Fibroblast of peridontal ligament (primary cell): ENCODE measurements at regions not wholly inside any gene's neighbourhood (a gene's known extent, or its start where the extent isn't known, plus 50 kb on each side); places are given as distances from the start of the nearest gene placed in this dataset.
"Not testable (repeated sequence)": the region's sequence is repeated elsewhere in the genome, so short reads cannot be mapped to it uniquely, and the experiment has no call there.

Experiments used
- DNase-seq: peaks from one replicate; pipeline ENCODE4 v3.0.0-alpha.2; 2010; ENCODE audit errors: extremely low read depth

DNA sequence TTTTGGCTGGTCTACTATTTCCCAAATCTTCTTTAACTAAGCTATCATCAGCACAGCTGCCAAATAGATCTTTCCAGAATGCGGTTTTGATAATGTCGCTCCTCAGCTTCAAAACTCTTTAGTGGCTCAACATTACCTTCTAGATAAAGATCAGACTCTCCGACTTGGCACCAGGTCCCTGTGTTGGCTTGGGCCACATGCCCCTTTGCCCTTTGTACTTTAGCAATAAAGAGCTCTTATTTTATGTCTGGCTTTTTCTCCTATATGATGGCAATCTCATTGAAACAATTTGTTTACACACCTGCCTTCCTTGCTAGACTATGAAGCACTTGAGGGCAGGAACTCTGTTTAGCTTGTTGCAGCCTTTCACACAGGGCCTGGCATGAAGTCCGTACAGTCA, 128.9 kb upstream of the GATA6 start:
- no peak for DNase-seq

DNA sequence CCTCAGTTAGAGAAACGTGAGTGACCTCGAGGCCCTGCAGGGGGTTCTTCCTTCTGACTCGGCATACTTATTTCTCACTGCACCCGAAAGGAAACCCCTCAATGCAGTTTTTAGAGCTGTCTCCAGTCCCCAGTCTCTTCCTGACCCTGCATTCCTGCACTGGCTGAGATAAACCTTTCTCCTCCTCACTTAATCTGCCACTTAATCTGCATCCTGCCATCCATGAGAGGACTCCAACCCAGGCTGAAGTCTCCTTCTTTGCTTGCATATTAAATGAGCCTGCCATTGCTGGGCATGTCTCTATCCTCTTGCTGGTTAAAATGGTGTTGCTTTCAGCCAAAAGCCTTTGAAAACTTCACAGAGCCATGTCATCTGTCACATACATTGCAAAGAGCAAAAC, 125.6 kb upstream of the GATA6 start:
- DNase-seq: no peak

DNA sequence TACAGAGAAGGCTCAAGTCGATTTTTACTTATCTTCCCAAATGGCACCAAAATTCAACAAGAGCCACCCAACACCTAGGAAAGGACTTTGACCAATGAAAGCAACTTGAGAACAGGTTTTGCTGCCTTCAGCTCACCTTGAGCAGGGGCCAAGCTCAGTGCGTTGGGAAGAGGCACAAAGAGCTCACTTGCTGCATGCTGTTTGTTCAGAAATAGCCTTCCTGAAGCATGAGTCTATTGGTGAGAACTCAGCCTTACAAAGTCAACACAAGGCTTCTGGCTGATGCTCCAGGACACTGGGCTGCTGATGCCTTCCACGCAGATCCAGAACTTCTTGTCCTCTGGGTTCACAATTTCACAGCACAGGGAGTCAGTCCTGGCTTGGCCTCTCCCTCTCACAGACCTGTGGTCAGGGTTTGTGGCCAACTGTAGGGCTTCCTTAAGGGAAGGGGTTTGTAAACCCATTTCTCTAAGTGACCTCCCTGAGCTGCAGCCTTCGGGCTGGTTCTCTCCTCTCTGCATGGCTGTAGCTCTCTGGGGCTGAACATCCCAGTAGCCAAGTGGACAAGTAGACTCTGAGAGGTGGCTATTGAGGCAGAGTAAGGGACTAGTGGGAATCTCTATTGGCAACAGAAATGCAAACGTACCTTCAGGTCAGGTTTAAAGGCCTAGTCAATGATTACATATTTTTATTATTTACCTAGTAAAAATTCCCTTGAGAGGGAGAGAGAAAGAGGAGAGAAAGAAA, 124.7 kb upstream of the GATA6 start:
- DNase-seq: no peak

DNA sequence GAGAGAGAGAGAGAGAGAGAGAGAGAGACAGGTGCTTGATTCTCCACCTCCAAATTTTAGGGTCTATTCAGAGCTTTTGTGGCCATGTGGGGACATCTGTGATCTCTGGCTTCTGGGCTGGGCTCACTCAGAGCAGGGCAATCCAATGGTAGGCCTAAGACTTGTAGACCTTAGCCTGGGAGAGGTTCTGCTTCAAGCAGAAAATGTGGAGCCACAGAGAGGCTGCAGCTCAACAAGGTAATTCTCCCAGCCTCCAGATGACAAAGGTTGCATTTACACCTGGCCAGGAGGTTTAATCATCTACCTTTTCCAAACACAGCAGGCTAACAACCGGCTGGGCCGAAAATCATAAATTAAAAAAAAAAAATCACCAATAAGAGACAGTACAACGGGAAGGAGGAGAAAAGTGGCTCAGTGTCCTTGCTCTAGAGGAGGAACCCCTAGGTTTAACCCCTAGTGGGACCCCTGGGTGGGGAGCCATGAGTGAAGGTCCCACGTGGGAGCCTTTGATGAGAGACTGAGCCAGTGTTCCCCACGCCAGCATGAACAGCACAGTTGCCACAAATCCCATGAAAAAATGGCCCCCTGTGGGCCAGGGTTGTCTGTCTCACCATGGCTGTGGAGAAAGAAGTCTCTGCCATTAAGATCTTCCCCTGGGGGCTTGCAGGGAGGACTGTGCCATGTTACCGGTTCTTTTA, 124.0 kb upstream of the GATA6 start:
- no peak for DNase-seq

DNA sequence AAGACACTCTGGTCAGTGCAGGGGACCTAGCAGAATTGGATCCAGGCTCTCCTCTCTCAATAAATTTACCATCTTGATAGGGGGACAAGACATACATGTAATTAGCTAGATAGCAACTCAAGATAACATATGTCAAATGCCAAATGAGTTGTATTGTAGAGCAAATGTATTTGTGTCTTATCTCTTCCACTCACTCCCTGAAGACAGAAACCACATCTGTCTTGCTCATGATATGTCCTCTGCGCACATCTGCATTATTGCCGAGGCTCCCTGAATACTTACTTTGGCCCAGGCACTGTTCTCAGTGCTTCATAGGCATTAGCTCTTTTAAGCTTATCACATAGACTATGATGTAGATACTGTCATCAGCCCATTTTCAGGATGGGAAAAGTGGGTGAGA, 122.9 kb upstream of the GATA6 start:
- no peak for DNase-seq

DNA sequence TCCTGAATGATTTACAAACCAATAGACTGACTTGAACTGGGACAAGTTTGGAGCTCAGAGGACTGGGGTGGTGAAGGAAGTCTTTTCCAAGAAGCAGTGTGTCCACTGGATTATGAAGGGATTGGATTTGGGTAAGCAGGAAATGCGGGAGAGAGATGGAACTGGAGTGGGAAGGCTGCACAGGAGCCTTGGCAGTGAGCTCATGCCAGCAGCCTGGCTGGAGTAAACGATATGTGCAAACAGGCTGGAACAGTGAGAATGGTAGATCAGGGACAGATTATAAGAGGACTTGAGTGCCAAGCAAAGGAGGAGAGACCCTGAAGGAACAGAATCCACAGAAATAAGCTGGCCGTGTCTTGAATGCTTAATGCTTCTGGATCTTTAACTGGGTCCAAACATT, 121.9 kb upstream of the GATA6 start:
- DNase-seq: no peak

DNA sequence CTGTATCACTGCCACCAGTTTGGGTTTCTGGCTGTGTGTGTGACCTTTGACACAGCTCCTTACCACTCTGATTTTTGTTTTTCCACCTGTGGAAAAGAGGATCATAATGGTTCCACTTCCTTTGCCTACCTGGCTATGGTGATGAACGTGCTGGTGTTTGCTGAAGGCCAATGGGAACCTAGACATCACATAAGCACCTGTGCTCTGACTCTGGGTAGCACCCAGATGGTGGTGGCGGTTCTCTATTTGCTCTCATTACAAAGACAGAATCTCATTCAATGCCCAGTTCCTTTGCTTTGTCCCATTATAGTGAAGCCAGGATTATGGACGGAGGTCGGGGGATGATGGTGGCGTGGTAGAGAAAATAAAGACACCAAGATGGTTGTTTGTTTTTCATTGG, 121.2 kb upstream of the GATA6 start:
- no peak for DNase-seq

DNA sequence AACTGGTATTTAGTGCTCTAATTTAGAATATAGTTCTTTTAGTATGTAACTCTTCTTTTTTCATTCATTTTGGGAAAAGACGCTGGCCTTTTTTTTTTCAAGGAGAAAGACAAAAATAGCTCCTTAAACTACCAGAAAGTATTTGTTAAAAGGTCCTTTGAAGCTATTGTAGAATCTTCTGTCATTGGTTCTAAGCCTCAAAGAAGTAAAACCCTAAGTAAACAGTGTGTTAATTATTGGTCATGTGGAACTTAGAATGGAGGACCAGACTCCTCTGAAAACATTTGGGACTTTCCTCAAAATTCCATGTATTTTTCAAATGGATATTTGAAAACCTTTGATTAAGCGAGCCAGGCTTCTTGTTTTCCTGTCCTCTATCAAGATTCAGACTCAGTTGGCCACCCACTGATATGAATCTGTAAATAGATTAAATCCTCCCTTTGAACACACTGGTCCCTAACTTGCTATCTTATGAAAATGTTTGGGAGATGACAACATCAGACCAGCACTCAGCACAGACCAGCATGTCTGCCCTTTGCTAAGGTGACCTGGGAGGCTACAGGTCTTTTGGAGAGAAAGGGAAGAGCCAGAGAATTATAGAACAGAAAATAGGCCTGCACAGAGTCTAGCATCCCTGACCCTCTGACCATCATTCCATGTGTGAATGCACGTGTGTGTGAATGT, 120.3 kb upstream of the GATA6 start:
- DNase-seq: no peak

DNA sequence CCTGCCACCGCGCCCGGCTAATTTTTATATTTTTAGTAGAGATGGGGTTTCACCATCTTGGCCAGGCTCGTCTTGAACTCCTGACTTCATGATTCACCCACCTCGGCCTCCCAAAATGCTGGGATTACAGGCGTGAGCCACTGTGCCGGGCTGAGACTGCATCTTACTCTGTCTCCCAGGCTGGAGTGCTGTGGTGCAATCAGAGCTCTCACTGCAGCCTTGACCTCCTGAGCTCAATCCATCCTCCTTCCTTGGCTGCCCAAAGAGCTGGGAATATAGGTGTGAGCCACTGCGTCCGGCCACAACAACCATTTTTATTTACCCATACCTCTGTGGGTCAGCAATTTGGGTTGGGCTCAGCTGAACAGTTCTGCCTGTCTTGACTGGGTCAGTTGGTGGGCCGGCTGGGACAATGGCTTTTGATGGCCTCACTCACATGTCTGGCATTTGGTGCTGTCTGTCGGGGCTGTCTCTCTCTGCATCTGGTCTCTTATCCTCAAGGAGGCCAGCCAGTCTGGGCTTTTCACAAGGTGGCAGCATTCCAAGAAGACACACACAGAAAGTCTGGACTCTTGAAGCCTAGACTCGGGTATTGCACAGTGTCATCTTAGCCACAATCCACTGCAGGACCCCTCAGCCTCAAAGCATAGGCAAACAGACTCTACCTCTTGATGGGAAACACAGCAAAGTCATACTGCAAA, 116.8 kb upstream of the GATA6 start:
- no peak for DNase-seq

DNA sequence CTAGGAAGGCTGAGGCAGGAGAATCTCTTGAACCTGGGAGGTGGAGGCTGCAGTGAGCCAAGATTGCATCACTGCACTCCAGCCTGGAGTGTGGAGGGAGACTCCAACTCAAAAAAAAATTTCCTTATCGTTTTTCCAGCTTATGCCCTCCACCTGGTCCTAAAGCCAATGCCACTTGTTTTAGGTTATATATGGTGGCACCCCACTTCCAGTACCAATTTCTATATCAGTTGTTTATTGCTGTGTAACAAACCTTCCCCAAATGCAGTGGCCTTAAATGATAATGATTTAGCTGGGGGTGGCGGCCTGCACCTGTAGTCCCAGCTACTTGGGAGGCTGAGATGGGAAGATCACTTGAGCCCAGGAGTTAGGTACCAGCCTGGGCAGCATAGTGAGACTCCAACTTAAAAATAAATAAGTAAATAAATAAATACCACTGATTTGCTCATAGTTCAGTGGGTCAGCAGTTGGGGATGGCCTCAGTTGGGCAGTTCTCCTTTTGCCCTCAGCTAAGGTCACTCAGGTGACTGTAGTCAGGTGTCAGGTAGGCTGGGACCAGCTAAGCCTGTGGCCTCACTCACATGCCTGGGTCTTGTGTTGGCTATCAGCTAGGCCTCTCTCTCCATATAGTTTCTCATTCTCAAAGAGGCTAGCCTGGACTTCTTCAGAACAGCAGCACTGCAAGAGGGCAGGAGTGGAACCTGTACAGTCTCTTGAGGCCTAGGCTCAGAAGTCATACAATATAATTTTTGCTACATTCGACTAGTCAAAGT, 113.7 kb upstream of the GATA6 start:
- DNase-seq: no peak

DNA sequence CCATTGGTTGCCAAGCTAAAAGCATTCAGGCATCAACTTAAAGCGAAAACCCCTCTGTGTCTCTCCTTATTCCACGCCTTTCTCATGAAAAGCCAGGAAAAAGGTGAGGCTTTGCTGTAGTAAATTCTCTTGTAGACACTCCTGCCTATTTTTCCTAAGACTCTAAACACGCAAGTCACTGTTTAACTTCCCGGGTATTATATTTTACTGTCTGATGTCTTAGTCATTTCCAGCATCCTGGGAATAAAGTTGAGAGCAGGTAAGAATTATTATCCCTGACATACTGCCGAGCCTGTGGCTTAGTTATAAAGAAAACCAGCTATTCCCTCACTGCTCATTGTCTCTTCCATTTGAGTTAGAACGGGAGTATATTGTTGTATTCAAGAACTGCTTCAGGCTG, 112.4 kb upstream of the GATA6 start:
- no peak for DNase-seq

DNA sequence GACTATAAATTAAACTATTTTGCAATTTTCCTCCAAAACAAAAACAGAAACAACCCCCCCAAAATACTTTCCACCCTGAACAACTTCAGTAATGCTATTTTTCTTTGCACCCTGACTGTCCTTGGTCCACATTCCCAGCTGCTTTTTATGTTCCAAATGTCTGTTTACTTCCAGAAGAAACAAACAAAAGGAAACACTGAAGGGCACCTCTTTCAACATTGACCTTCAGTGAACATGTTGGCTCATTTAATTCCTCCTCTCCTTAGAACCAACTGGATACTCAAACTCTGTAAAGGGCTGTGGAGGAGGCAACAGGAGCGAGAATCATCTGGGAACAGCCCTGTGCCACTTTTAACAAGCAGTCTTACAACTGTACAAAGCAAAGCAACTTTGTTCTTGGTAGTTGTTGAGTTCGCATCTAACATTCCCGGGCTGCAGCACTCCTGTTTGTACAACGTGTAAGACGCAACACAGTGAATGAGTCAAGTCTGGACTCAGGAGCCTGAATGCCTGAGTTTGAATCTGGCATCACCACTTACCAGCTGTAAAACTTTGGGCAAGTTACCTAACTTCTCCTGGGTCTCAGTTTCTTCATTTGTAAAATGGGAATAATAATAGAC, 111.4 kb upstream of the GATA6 start:
- no peak for DNase-seq

DNA sequence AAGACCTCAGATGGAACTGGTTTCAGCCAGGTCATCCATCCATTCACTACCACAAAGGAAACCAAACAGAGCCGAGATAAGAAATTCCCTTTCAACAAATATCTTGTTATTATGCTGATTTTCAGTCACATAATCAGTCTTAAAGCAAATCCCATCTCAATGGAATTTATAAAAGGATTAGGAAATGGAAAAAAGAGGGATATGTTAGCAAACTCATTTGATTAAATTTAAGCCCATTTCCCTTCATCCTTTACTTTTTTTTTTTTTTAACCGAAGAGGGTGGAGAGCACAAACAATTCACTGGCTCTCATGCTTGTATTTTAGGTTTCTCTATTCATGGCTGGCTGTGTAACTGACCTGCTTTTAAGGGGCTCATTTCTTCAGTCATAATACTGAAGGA, 109.0 kb upstream of the GATA6 start:
- DNase-seq: no peak

DNA sequence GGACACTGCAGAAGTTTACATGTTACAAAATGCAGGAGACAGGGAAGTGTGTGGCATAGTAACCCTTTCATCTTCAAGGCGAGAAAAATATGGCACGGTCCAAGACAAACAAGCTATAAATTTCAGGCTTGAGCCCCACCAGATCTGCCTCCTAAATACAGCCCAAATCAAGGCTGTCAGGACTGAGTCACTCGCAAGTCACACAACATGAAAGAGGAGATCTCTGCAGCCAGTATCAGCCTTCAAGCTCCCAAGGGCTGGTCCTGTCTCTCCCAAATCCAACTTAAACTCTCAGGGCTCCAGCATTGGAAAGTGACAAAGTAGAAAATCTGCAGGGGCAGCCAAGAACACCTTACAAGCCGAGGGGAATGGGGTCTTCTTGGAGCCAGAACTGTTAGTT, 106.3 kb upstream of the GATA6 start:
- DNase-seq: no peak

DNA sequence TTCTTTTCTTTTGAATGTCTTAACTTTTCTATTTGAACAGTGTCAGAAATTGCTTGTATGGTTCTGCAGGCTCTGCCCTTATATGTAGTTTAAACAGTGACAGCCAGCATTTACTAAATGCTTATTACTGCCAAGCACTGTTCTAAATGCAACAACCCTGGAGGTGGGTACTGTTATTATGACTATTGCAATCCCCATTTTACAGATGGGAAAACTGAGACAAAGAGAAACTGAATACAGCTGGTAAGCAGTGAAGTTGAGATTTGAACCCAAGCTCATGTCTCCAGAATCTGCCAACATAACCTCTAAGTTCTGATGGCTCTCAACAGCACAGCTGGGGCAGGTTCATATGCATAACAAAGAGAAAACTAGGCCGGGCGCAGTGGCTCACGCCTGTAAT, 105.7 kb upstream of the GATA6 start:
- no peak for DNase-seq

DNA sequence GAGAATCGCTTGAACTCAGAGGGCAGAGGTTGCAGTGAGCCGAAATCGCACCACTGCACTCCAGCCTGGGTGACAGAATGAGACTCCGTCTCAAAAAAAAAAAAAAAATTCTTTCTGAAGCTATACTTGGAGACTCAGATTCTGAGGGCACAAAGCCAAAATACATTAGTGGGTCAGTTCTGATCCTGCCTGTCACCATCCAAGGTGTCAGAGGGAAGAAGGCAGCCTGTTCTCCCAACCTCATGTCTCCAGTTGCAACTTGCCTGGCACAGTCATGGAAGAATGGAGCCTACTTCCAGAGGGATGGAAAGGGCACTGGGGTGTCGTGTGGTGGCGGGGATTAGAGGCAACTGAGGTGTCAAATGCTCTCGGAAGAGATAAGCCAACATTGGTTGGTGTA, 104.8 kb upstream of the GATA6 start:
- no peak for DNase-seq

DNA sequence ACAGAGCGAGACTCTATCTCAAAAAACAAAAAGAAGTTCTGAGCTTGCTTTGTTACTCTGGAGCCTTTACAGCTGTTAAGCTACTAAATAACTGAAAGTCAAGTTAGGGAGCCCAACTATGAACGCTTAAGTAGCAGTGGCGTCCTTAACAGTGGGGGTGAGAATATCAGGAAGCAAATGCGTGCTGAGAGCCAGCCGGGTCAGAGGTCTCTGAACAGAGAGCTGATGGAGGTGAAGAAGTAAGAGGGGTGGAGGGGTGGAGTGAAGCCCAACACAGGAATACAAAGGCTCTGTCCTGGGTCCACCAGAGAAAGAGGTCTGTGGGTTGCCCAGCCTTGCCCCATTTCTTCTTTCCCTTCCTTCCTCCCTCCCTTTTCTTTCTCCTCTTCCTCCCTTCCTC, 104.1 kb upstream of the GATA6 start:
- no peak for DNase-seq

DNA sequence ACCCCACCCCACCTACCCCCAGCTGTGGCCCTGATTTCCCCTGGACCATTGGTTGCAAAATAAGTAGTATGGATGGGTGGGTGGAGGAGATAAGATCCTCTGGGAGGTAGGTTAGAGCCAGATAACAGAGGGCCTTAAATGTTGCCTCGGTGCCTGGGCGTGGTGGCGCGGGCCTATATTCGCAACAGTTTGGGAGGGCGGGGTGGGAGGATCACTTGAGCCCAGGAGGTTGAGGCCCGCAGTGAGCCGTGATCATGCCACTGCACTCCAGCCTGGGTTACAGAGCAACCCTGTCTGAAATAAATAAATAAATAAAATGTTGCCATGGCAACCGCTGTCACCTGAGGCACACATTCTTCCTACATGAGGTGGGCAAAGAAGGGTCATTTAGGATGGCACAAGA, 103.3 kb upstream of the GATA6 start:
- no peak for DNase-seq

DNA sequence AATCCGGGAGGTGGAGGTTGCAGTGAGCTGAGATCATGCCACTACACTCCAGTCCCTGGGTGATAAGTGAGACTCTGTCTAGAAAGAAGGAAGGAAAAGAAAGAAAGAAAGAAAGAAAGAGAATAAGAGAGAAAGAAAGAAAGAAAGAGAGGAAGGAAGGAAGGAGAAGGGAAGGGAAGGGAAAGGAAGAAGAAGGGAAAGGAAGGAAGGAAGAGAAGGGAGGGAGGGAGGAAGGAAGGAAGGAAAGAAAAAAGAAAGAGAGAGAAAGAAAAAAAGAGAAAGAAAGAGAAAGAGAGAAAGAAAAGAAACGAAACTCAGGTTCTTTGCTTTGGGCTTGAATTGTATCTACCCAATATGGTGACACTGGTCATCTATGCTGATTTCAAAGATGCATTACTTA, 102.3 kb upstream of the GATA6 start:
- no peak for DNase-seq

DNA sequence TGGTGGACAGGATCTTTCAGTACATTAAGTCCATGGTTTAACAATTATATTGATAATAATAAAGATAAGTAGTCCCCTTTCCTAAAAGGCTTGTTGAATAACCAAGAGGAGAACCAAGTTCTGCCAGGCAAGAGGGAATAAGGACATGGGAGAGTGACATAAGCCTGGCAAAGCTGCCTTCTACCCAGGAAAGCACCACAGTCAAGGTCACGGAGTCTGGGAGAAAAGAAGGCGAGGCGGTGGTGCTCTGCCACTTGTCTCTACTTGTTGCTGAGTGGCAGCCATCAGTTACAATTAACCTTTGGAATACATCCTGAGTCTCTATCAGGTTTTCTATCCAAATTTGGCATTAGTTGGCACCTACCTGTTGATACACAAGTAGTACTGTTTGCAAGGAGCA, 101.7 kb upstream of the GATA6 start:
- DNase-seq: no peak

DNA sequence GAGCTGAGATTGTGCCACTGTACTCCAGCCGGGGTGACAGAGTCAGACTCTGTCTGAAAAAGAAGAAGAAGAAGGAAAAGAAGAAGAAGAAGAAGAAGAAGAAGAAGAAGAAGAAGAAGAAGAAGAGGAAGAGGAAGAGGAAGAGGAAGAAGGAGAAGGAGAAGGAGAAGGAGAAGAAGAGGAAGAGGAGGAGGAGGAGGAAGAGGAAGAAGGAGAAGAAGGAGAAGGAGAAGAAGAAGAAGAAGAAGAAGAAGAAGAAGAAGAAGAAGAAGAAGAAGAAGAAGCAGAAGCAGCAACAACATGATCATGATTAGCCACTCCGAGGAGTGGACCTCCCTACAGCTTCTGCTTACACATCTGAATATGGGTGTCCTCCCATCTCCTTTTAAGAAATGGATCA, 100.6 kb upstream of the GATA6 start:
- not testable (repeated sequence) for DNase-seq
